Middle frontal gyrus (tissue), 1 donor: ENCODE measurements at regions not wholly inside any gene's neighbourhood (a gene's known extent, or its start where the extent isn't known, plus 50 kb on each side); places are given as distances from the start of the nearest gene placed in this dataset.
"Not testable (repeated sequence)": the region's sequence is repeated elsewhere in the genome, so short reads cannot be mapped to it uniquely, and the experiment has no call there.

ENCODE experiments used
- DNase-seq: peaks from one replicate; pipeline ENCODE4 v3.0.0-alpha.2; 2015; ENCODE audit warnings: low spot score; ENCODE audit errors: extremely low spot score

- DNase-seq = no peak
Measured at GRCh38 chr14:104230946-104231345, 92.6 kb downstream of the KIF26A start.

GRCh38 chr14:104232070-104232484 is 93.7 kb downstream of the KIF26A start:
- no peak for DNase-seq

GRCh38 chr14:104234007-104234786 is 95.8 kb downstream of the KIF26A start:
- DNase-seq = not testable (repeated sequence)

GRCh38 chr14:104235686-104236085 is 97.3 kb downstream of the KIF26A start:
- DNase-seq = no peak

- DNase-seq = no peak
Measured at GRCh38 chr14:104237651-104238423, 99.5 kb downstream of the KIF26A start.

- no peak for DNase-seq
Measured at GRCh38 chr14:104238424-104239184, 100.2 kb downstream of the KIF26A start.

- no peak for DNase-seq
Measured at GRCh38 chr14:104239185-104239775, 100.9 kb downstream of the KIF26A start.

- no peak for DNase-seq
Measured at GRCh38 chr14:104239861-104240301, 101.5 kb downstream of the KIF26A start.

GRCh38 chr14:104240434-104241157 is 102.2 kb downstream of the KIF26A start:
- no peak for DNase-seq

GRCh38 chr14:104243200-104243599 is 104.8 kb downstream of the KIF26A start:
- DNase-seq = no peak

GRCh38 chr14:104244221-104245011 is 106.0 kb downstream of the KIF26A start:
- DNase-seq = no peak

GRCh38 chr14:104245075-104245474 is 106.7 kb downstream of the KIF26A start:
- DNase-seq = no peak

GRCh38 chr14:104245723-104246122 is 107.3 kb downstream of the KIF26A start:
- DNase-seq = no peak

GRCh38 chr14:104246401-104247335 is 108.3 kb downstream of the KIF26A start:
- no peak for DNase-seq

GRCh38 chr14:104247336-104248202 is 109.2 kb downstream of the KIF26A start:
- no peak for DNase-seq

- no peak for DNase-seq
Measured at GRCh38 chr14:104248203-104249055, 110.0 kb downstream of the KIF26A start.

- no peak for DNase-seq
Measured at GRCh38 chr14:104249089-104249488, 110.7 kb downstream of the KIF26A start.
